ENCODE measurements at regions not wholly inside any gene's neighbourhood (a gene's known extent, or its start where the extent isn't known, plus 50 kb on each side); places are given as distances from the start of the nearest gene placed in this dataset.

GRCh38 chr6:139485742-139486475 is 111.5 kb upstream of the CITED2 start:
- Histone ChIP-seq H3K4me2 (ENCODE audit: low read length) (no peak overlapping the region), H3K27me3 (ENCODE audit: control insufficient read depth, insufficient read depth, low read length) (no peaks in the 10 kb centered on the region), H3K9ac (ENCODE audit: low read depth, low read length) (no peak overlapping the region), H3K36me3 (ENCODE audit: insufficient read depth, low read length) (no peaks in the 10 kb centered on the region), H3K9me3 (replicated peaks; ENCODE audit: low read length) (no peaks in the 10 kb centered on the region), H3K4me3 (ENCODE audit: low read length) (no peak overlapping the region), H3K4me1 (ENCODE audit: control insufficient read depth, insufficient read depth, low read length) (no peaks in the 10 kb centered on the region)

GRCh38 chr6:139485185-139485584 is 110.7 kb upstream of the CITED2 start:
- no peaks in the 10 kb centered on the region for H3K9me3 ChIP-seq (replicated peaks; ENCODE audit: low read length)
- H3K4me3 ChIP-seq (ENCODE audit: low read length), result no peak overlapping the region
- no peaks in the 10 kb centered on the region for H3K36me3 ChIP-seq (ENCODE audit: insufficient read depth, low read length)
- no peak overlapping the region for H3K4me2 ChIP-seq (ENCODE audit: low read length)
- H3K4me1 ChIP-seq (ENCODE audit: control insufficient read depth, insufficient read depth, low read length), result no peaks in the 10 kb centered on the region
- no peak overlapping the region for H3K9ac ChIP-seq (ENCODE audit: low read depth, low read length)
- H3K27me3 ChIP-seq (ENCODE audit: control insufficient read depth, insufficient read depth, low read length), result no peaks in the 10 kb centered on the region

GRCh38 chr6:139483079-139483478 is 108.6 kb upstream of the CITED2 start:
- no peak overlapping the region for H3K4me2 ChIP-seq (ENCODE audit: low read length)
- H3K36me3 ChIP-seq (ENCODE audit: insufficient read depth, low read length), result no peaks in the 10 kb centered on the region
- no peak overlapping the region for H3K9ac ChIP-seq (ENCODE audit: low read depth, low read length)
- H3K4me3 ChIP-seq (ENCODE audit: low read length), result no peak overlapping the region
- H3K27me3 ChIP-seq (ENCODE audit: control insufficient read depth, insufficient read depth, low read length), result no peaks in the 10 kb centered on the region
- H3K4me1 ChIP-seq (ENCODE audit: control insufficient read depth, insufficient read depth, low read length), result no peaks in the 10 kb centered on the region
- no peaks in the 10 kb centered on the region for H3K9me3 ChIP-seq (replicated peaks; ENCODE audit: low read length)

GRCh38 chr6:139482287-139482686 is 107.8 kb upstream of the CITED2 start:
- no peak overlapping the region for H3K4me3 ChIP-seq (ENCODE audit: low read length)
- no peak overlapping the region for H3K4me2 ChIP-seq (ENCODE audit: low read length)
- H3K9me3 ChIP-seq (replicated peaks; ENCODE audit: low read length), result no peaks in the 10 kb centered on the region
- H3K4me1 ChIP-seq (ENCODE audit: control insufficient read depth, insufficient read depth, low read length), result no peaks in the 10 kb centered on the region
- no peak overlapping the region for H3K9ac ChIP-seq (ENCODE audit: low read depth, low read length)
- H3K27me3 ChIP-seq (ENCODE audit: control insufficient read depth, insufficient read depth, low read length), result no peaks in the 10 kb centered on the region
- no peaks in the 10 kb centered on the region for H3K36me3 ChIP-seq (ENCODE audit: insufficient read depth, low read length)

GRCh38 chr6:139480356-139481165 is 106.1 kb upstream of the CITED2 start:
- H3K36me3 ChIP-seq (ENCODE audit: insufficient read depth, low read length), result no peaks in the 10 kb centered on the region
- H3K27me3 ChIP-seq (ENCODE audit: control insufficient read depth, insufficient read depth, low read length), result no peaks in the 10 kb centered on the region
- no peaks in the 10 kb centered on the region for H3K4me1 ChIP-seq (ENCODE audit: control insufficient read depth, insufficient read depth, low read length)
- no peak overlapping the region for H3K4me2 ChIP-seq (ENCODE audit: low read length)
- H3K4me3 ChIP-seq (ENCODE audit: low read length), result no peak overlapping the region
- no peak overlapping the region for H3K9ac ChIP-seq (ENCODE audit: low read depth, low read length)
- no peaks in the 10 kb centered on the region for H3K9me3 ChIP-seq (replicated peaks; ENCODE audit: low read length)

- no peak overlapping the region for H3K4me2 ChIP-seq (ENCODE audit: low read length)
- peaks cover 6% of the 10 kb centered on the region for H3K4me1 ChIP-seq (ENCODE audit: control insufficient read depth, insufficient read depth, low read length)
- no peaks in the 10 kb centered on the region for H3K9me3 ChIP-seq (replicated peaks; ENCODE audit: low read length)
- no peak overlapping the region for H3K4me3 ChIP-seq (ENCODE audit: low read length)
- H3K36me3 ChIP-seq (ENCODE audit: insufficient read depth, low read length), result no peaks in the 10 kb centered on the region
- no peaks in the 10 kb centered on the region for H3K27me3 ChIP-seq (ENCODE audit: control insufficient read depth, insufficient read depth, low read length)
- H3K9ac ChIP-seq (ENCODE audit: low read depth, low read length), result no peak overlapping the region
Observed at GRCh38 chr6:139479433-139480222, 105.2 kb upstream of the CITED2 start.

- Histone ChIP-seq H3K27me3 (ENCODE audit: control insufficient read depth, insufficient read depth, low read length) (no peaks in the 10 kb centered on the region), H3K9me3 (replicated peaks; ENCODE audit: low read length) (no peaks in the 10 kb centered on the region), H3K4me2 (ENCODE audit: low read length) (no peak overlapping the region), H3K9ac (ENCODE audit: low read depth, low read length) (no peak overlapping the region), H3K36me3 (ENCODE audit: insufficient read depth, low read length) (no peaks in the 10 kb centered on the region), H3K4me1 (ENCODE audit: control insufficient read depth, insufficient read depth, low read length) (peaks cover 31% of the 10 kb centered on the region), H3K4me3 (ENCODE audit: low read length) (no peak overlapping the region)
Observed at GRCh38 chr6:139475646-139476045, 101.2 kb upstream of the CITED2 start.

GRCh38 chr6:139475241-139475640 is 100.8 kb upstream of the CITED2 start:
- H3K9ac ChIP-seq (ENCODE audit: low read depth, low read length), result no peak overlapping the region
- H3K4me3 ChIP-seq (ENCODE audit: low read length), result no peak overlapping the region
- H3K4me1 ChIP-seq (ENCODE audit: control insufficient read depth, insufficient read depth, low read length), result peaks cover 31% of the 10 kb centered on the region
- H3K4me2 ChIP-seq (ENCODE audit: low read length), result peak overlapping the region; percentile 1
- H3K27me3 ChIP-seq (ENCODE audit: control insufficient read depth, insufficient read depth, low read length), result no peaks in the 10 kb centered on the region
- no peaks in the 10 kb centered on the region for H3K9me3 ChIP-seq (replicated peaks; ENCODE audit: low read length)
- no peaks in the 10 kb centered on the region for H3K36me3 ChIP-seq (ENCODE audit: insufficient read depth, low read length)

GRCh38 chr6:139474145-139475108 is 100.0 kb upstream of the CITED2 start:
- no peaks in the 10 kb centered on the region for H3K27me3 ChIP-seq (ENCODE audit: control insufficient read depth, insufficient read depth, low read length)
- H3K4me3 ChIP-seq (ENCODE audit: low read length), result peak overlapping the region; percentile 53
- no peaks in the 10 kb centered on the region for H3K36me3 ChIP-seq (ENCODE audit: insufficient read depth, low read length)
- H3K4me2 ChIP-seq (ENCODE audit: low read length), result peak overlapping the region; percentile 75
- H3K9ac ChIP-seq (ENCODE audit: low read depth, low read length), result peak overlapping the region; percentile 73
- no peaks in the 10 kb centered on the region for H3K9me3 ChIP-seq (replicated peaks; ENCODE audit: low read length)
- peaks cover 31% of the 10 kb centered on the region for H3K4me1 ChIP-seq (ENCODE audit: control insufficient read depth, insufficient read depth, low read length)

GRCh38 chr6:139473731-139474130 is 99.3 kb upstream of the CITED2 start:
- Histone ChIP-seq H3K27me3 (ENCODE audit: control insufficient read depth, insufficient read depth, low read length) (no peaks in the 10 kb centered on the region), H3K36me3 (ENCODE audit: insufficient read depth, low read length) (no peaks in the 10 kb centered on the region), H3K4me3 (ENCODE audit: low read length) (peak overlapping the region; percentile 47)

More at GRCh38 chr6:139473731-139474130, 99.3 kb upstream of the CITED2 start:
- peak overlapping the region; percentile 75 for H3K4me2 ChIP-seq (ENCODE audit: low read length)
- H3K9ac ChIP-seq (ENCODE audit: low read depth, low read length), result peak overlapping the region; percentile 73
- H3K9me3 ChIP-seq (replicated peaks; ENCODE audit: low read length), result no peaks in the 10 kb centered on the region
- peaks cover 31% of the 10 kb centered on the region for H3K4me1 ChIP-seq (ENCODE audit: control insufficient read depth, insufficient read depth, low read length)

All from skeletal muscle satellite cell (primary cell).